Prostate gland (tissue), 2 donors: ENCODE measurements at regions not wholly inside any gene's neighbourhood (a gene's known extent, or its start where the extent isn't known, plus 50 kb on each side); places are given as distances from the start of the nearest gene placed in this dataset.

Experiments
- CTCF ChIP-seq, 4 experiments: fragments of 200-600 bp in 2 of 4; fragments of 450-650 bp in 2 of 4; sonication (generic) in 2 of 4; IDR thresholded peaks; 1 replicate in 3 of 4; 2 replicates in 1 of 4; pipeline ENCODE4 v1.5.1; 2016 to 2019; ENCODE audit warnings: antibody characterized with exemption in 4 of 4, mild to moderate bottlenecking in 2 of 4, moderate library complexity in 2 of 4
- POLR2AphosphoS5 ChIP-seq: sonication (generic); formaldehyde crosslinking; IDR thresholded peaks from one replicate; pipeline ENCODE4 v1.6.1; 2017; ENCODE audit warnings: antibody characterized with exemption

- TF ChIP-seq CTCF (IDR thresholded peaks at IDR 0.05), result no peak
- TF ChIP-seq POLR2AphosphoS5, result no peak
These were observed 361.0 kb downstream of the BARHL2 start for GRCh38 chr1:90356101-90356500.
